Urinary bladder (tissue), 3 donors: ENCODE measurements at regions not wholly inside any gene's neighbourhood (a gene's known extent, or its start where the extent isn't known, plus 50 kb on each side); places are given as distances from the start of the nearest gene placed in this dataset.
"Not testable (repeated sequence)": the region's sequence is repeated elsewhere in the genome, so short reads cannot be mapped to it uniquely, and the experiment has no call there.

ENCODE experiments used
- DNase-seq: peaks from one replicate; pipeline ENCODE4 v3.0.0-alpha.2; 2015; ENCODE audit errors: extremely low spot score
- H3K27ac ChIP-seq: one replicate; pipeline ENCODE4 v1.5.1; 2013; ENCODE audit warnings: low read depth, mild to moderate bottlenecking, moderate library complexity
- H3K36me3 ChIP-seq: one replicate; pipeline ENCODE4 v1.6.1; 2013; ENCODE audit warnings: mild to moderate bottlenecking, moderate library complexity; ENCODE audit not compliant: insufficient read depth
- H3K4me1 ChIP-seq: one replicate; pipeline ENCODE4 v1.6.1; 2013; ENCODE audit warnings: mild to moderate bottlenecking, moderate library complexity; ENCODE audit not compliant: insufficient read depth
- H3K4me3 ChIP-seq: one replicate; pipeline ENCODE4 v1.5.1; 2013; ENCODE audit warnings: low read depth, low read length
- WGBS: extraction: QIAGEN DNeasy Blood & Tissue Kit; methylation state at CpG from one replicate; pipeline ENCODE4 v1.1.7; 2013; 5-methylcytosine and 5-hydroxymethylcytosine counted together
- donor health status: healthy with polysubstance abuse.
- donor health status: healthy.

- 97% methylated on average over 2 of the region's 2 CpGs for WGBS
- DNase-seq, H3K27ac ChIP-seq, H3K4me3 ChIP-seq, H3K4me1 ChIP-seq, H3K36me3 ChIP-seq: not testable (repeated sequence)
These were observed 101.9 kb upstream of the CCDC71L start for GRCh38 chr7:106762845-106763244.

DNA sequence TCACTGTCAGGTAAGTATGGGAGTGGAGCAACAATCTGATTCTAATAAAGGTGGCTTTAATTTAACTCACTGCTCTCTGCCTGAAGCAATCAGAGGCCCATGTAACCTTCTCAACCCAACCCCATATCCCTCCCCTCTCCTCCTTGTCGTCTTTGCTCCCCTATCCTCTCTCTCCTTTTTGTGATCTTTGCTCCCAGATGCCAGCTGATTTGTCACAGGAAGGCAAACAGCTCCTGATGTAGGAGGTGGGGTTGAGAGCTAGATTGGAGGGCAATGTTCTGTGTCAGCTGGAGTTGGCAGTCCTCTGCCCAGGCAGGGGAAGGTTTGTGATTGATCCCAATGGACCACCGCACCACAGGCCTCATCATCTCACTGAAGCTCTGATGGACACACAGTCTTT, 101.4 kb upstream of the PIK3CG start:
- DNase-seq: no peak
- H3K27ac ChIP-seq: no peak overlapping the region
- H3K36me3 ChIP-seq: no peaks in the 10 kb centered on the region
- WGBS: 74% methylated on average over 2 of the region's 2 CpGs
- no peaks in the 10 kb centered on the region for H3K4me1 ChIP-seq
- no peak overlapping the region for H3K4me3 ChIP-seq

GRCh38 chr7:106765727-106766355, 99.2 kb upstream of the PIK3CG start:
- 92% methylated on average over 5 of the region's 5 CpGs for WGBS
- H3K4me3 ChIP-seq: no peak overlapping the region
- H3K4me1 ChIP-seq: no peaks in the 10 kb centered on the region
- no peaks in the 10 kb centered on the region for H3K36me3 ChIP-seq
- DNase-seq: no peak
- H3K27ac ChIP-seq: no peak overlapping the region

DNA sequence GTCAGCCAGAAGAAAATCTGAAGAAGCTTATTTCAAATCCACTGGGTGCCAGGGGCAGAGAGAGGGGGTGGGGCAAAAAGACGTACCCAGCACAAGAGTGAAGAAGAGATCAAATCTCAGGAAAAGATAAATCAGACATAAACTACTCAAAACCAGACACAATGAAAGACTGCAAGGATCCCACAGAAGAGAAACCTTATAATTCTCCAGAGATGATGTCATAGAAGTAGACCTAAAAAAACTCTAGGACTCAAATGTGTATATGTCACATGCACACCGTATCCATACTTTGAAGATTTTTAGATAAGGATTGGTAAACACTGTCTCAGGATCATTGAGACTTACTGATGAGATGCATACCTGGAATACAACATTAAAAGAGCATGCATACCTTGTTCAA, 98.5 kb upstream of the PIK3CG start:
- Histone ChIP-seq H3K36me3 (no peaks in the 10 kb centered on the region), H3K27ac (no peak overlapping the region), H3K4me1 (no peaks in the 10 kb centered on the region), H3K4me3 (no peak overlapping the region)
- 42% methylated on average over 2 of the region's 2 CpGs for WGBS
- DNase-seq: no peak

DNA sequence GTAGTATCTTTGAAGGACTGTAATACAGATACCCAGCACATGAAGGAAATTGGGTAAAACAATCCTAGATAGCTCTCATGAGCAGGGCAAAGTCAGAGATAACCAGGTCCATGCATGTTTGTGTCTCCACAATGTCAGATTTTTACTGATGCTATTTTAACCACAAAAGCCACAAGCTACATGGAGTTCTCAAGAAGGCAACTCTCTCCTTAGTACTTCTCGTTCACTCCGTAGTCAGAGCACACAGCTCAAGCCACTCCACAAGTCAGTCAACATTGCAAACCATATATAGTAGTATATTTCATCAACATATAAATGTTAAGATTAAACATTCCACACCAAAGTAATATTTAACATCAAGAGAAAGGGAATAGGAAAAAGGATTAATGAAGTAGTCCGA, 98.0 kb upstream of the PIK3CG start:
- no peak overlapping the region for H3K27ac ChIP-seq

GRCh38 chr7:106767498-106768323, 97.4 kb upstream of the PIK3CG start:
- H3K36me3 ChIP-seq: no peaks in the 10 kb centered on the region
- H3K4me3 ChIP-seq: no peak overlapping the region
- no peaks in the 10 kb centered on the region for H3K4me1 ChIP-seq
- H3K27ac ChIP-seq: no peak overlapping the region
- 35% methylated on average over 8 of the region's 8 CpGs for WGBS
- DNase-seq: no peak

More for the DNA sequence above, 98.0 kb upstream of the PIK3CG start:
- Histone ChIP-seq H3K4me3 (no peak overlapping the region), H3K4me1 (no peaks in the 10 kb centered on the region), H3K36me3 (no peaks in the 10 kb centered on the region)
- WGBS: 53% methylated on average over 3 of the region's 3 CpGs
- DNase-seq: no peak

GRCh38 chr7:106768324-106768751, 96.7 kb upstream of the PIK3CG start:
- Histone ChIP-seq H3K4me3 (no peak overlapping the region), H3K27ac (no peak overlapping the region), H3K4me1 (no peaks in the 10 kb centered on the region), H3K36me3 (no peaks in the 10 kb centered on the region)
- 73% methylated on average over 4 of the region's 4 CpGs for WGBS
- DNase-seq: no peak

- no peak for DNase-seq
- no peak overlapping the region for H3K4me3 ChIP-seq
- WGBS: 60% methylated on average over 2 of the region's 2 CpGs
- H3K4me1 ChIP-seq: no peaks in the 10 kb centered on the region
- H3K27ac ChIP-seq: no peak overlapping the region
- no peaks in the 10 kb centered on the region for H3K36me3 ChIP-seq
These were observed 94.9 kb upstream of the PIK3CG start for GRCh38 chr7:106770191-106770590.

DNA sequence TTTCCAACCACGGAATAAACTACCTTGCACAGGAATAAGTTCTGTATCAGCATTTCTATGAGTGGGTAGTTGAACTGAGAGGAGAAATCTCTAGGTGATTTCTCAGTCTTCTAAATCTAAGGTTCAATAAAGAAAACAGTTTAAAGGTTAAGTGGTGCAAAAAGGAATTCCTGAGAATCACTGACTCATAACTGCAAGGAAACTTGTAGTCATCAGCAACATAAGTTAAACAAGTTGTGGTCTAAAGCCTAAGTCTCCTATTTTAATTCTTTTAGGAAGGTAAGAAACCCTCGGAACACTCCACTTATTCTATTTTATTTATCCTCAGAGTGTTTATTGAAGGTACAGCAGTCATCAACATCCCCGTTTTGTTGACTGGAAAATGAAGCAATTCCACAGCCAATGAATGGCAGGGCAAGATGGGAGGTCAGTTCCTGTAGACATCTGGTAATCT, 92.4 kb upstream of the PIK3CG start:
- Histone ChIP-seq H3K4me3 (no peak overlapping the region), H3K27ac (no peak overlapping the region), H3K4me1 (no peaks in the 10 kb centered on the region), H3K36me3 (no peaks in the 10 kb centered on the region)
- WGBS: 76% methylated on average over 3 of the region's 3 CpGs
- DNase-seq: no peak

DNA sequence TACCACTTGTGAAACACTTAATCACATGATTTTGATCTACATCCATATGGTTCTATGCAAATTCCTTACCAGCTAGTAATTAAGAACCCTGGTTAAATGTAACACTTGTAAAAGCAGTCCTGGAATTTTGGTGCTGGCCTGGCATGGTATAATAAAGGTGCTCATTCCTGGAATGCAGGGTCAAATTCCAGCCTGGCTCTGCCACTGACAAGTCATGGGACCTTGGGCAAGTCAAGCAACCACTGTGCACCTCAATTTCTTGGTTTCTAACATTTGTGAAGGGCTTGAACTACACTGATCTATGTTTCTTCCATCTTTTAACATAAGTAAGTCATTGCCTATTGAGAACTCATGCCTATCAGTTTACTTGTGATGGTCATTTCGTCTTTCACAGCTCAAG, 91.9 kb upstream of the PIK3CG start:
- no peak for DNase-seq
- WGBS: 81% methylated on average over 1 of the region's 1 CpG
- no peak overlapping the region for H3K27ac ChIP-seq
- no peak overlapping the region for H3K4me3 ChIP-seq
- no peaks in the 10 kb centered on the region for H3K4me1 ChIP-seq
- no peaks in the 10 kb centered on the region for H3K36me3 ChIP-seq

- Histone ChIP-seq H3K4me3 (no peak overlapping the region), H3K36me3 (no peaks in the 10 kb centered on the region), H3K4me1 (no peaks in the 10 kb centered on the region), H3K27ac (no peak overlapping the region)
- no peak for DNase-seq
- WGBS: 94% methylated on average over 2 of the region's 2 CpGs
These were observed 91.4 kb upstream of the PIK3CG start for GRCh38 chr7:106773721-106774120.

- 90% methylated on average over 4 of the region's 4 CpGs for WGBS
- Histone ChIP-seq H3K4me3 (no peak overlapping the region), H3K36me3 (no peaks in the 10 kb centered on the region), H3K4me1 (no peaks in the 10 kb centered on the region), H3K27ac (no peak overlapping the region)
- no peak for DNase-seq
These were observed 90.8 kb upstream of the PIK3CG start for GRCh38 chr7:106774213-106774767.

DNA sequence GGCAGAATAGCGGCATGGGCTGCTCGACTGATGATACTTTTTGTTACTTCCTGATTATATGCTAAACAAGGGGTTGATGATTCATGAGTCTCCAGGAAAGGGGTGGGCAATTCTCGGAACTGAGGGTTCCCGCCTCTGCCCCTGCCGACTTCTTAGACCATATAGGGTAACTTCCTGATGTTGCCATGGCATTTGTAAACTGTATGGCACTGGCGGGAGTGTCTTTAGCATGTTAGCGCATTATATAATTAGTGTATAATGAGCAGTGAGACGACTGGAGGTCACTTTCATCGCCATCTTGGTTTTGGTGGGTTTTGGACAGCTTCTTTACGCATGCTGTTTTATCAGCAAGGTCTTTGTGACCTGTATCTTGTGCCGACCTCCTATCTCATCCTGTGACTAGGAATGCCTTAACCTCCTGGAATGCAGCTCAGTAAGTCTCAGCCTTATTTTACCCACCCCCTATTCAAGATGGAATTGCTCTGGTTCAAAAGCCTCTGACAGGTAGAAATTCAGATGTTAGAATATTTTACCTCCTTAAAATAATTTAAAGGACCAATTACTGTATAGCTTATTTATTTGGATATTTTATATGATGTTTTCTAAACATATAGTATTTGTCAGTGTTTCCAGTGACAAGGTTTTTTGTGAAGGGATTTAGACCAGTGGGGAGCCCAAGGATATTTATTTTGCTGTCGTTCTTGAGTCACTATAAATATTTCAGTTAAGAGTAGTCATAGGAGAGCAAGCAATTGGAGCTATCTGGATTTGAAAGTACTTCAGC, 90.1 kb upstream of the PIK3CG start:
- Histone ChIP-seq H3K4me1 (no peaks in the 10 kb centered on the region), H3K27ac (no peak overlapping the region), H3K36me3 (no peaks in the 10 kb centered on the region), H3K4me3 (no peak overlapping the region)
- WGBS: 76% methylated on average over 12 of the region's 12 CpGs
- no peak for DNase-seq
